Glutamatergic neuron (in vitro differentiated cells): ENCODE measurements at regions not wholly inside any gene's neighbourhood (a gene's known extent, or its start where the extent isn't known, plus 50 kb on each side); places are given as distances from the start of the nearest gene placed in this dataset.

ENCODE experiments used
- DNase-seq: peaks from one replicate; pipeline ENCODE4 v3.0.0; 2022
- H3K27ac Mint-ChIP-seq: one replicate; pipeline ENCODE4 v1.8.0; 2020; ENCODE audit warnings: mild to moderate bottlenecking, mixed read lengths, inconsistent platforms; ENCODE audit not compliant: unreplicated experiment
- H3K27me3 Mint-ChIP-seq: one replicate; pipeline ENCODE4 v1.8.0; 2020; ENCODE audit warnings: mild to moderate bottlenecking, moderate library complexity, mixed read lengths, inconsistent platforms; ENCODE audit not compliant: unreplicated experiment
- H3K36me3 Mint-ChIP-seq: one replicate; pipeline ENCODE4 v1.8.0; 2020; ENCODE audit warnings: mild to moderate bottlenecking, mixed read lengths, inconsistent platforms; ENCODE audit not compliant: unreplicated experiment
- H3K4me1 Mint-ChIP-seq: one replicate; pipeline ENCODE4 v1.8.0; 2020; ENCODE audit warnings: mild to moderate bottlenecking, low read depth, mixed read lengths, inconsistent platforms; ENCODE audit not compliant: unreplicated experiment
- H3K4me3 Mint-ChIP-seq: one replicate; pipeline ENCODE4 v1.8.0; 2020; ENCODE audit warnings: mild to moderate bottlenecking, mixed read lengths, inconsistent platforms; ENCODE audit not compliant: unreplicated experiment
- H3K9me3 Mint-ChIP-seq: one replicate; pipeline ENCODE4 v1.8.0; 2020; ENCODE audit warnings: mild to moderate bottlenecking, moderate library complexity, mixed read lengths, inconsistent platforms; ENCODE audit not compliant: unreplicated experiment
- TF ChIP-seq, protein P1 (sequence below): fragments of 200-600 bp; sonication (generic); IDR thresholded peaks from one replicate; pipeline ENCODE4 v1.5.0; 2021; ENCODE audit not compliant: partially characterized antibody, unreplicated experiment

DNA sequence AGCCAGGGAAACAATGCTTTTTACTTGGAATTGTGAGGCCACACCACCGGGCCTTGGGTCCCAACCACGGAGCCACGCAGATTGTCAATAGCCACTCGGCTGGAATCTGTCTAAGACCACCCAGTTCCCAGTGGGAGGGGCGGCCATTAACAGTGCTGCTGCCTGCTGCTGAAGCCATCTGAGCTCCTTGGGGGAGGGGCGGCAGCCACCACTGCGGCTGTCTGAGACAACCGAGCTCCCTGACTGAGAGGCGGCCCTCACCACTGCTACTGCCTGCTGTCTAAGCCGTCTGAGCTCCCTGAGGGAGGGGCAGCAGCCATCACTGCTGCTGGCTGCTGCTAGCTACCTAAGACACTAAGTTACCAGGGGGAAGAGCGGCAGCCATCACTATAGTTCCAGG, 64.3 kb downstream of the DMRTA2 start:
- peak; percentile 86 for DNase-seq
- Mint-ChIP-seq H3K27me3 (peaks cover 3% of the 10 kb centered on the region), H3K27ac (peak overlapping the region; percentile 82)

DNA sequence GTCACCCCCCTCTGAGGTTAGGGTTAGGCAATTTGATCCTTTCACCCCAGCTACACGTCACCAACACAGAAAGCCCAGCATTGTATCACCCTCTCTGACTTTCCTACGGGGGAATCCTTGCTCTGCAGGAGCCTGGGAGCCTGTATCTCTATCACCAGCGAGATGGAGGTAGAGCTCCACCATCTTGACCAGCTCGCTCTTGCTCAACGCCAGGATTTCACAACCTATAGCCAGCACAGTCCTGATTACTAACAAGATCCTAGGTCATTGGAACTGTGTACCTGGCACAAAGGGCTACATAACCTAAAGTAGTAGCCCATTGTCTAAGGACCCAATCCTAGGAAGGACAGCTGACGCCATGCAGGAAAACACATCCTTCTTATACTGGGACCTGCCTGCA, 66.1 kb downstream of the DMRTA2 start:
- TF ChIP-seq, protein P1, sequence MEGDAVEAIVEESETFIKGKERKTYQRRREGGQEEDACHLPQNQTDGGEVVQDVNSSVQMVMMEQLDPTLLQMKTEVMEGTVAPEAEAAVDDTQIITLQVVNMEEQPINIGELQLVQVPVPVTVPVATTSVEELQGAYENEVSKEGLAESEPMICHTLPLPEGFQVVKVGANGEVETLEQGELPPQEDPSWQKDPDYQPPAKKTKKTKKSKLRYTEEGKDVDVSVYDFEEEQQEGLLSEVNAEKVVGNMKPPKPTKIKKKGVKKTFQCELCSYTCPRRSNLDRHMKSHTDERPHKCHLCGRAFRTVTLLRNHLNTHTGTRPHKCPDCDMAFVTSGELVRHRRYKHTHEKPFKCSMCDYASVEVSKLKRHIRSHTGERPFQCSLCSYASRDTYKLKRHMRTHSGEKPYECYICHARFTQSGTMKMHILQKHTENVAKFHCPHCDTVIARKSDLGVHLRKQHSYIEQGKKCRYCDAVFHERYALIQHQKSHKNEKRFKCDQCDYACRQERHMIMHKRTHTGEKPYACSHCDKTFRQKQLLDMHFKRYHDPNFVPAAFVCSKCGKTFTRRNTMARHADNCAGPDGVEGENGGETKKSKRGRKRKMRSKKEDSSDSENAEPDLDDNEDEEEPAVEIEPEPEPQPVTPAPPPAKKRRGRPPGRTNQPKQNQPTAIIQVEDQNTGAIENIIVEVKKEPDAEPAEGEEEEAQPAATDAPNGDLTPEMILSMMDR, result no peak
- H3K4me1 Mint-ChIP-seq, result peaks cover 9% of the 10 kb centered on the region
- peaks cover 29% of the 10 kb centered on the region for H3K36me3 Mint-ChIP-seq
- H3K9me3 Mint-ChIP-seq, result peaks cover 12% of the 10 kb centered on the region
- no peak for DNase-seq
- peaks cover 3% of the 10 kb centered on the region for H3K27me3 Mint-ChIP-seq
- no peak overlapping the region for H3K27ac Mint-ChIP-seq
- H3K4me3 Mint-ChIP-seq, result no peak overlapping the region

More for the DNA sequence above, 64.3 kb downstream of the DMRTA2 start:
- Mint-ChIP-seq H3K4me1 (peaks cover 9% of the 10 kb centered on the region), H3K4me3 (no peak overlapping the region), H3K36me3 (peaks cover 30% of the 10 kb centered on the region), H3K9me3 (peaks cover 11% of the 10 kb centered on the region)
- TF ChIP-seq, protein P1, result no peak

DNA sequence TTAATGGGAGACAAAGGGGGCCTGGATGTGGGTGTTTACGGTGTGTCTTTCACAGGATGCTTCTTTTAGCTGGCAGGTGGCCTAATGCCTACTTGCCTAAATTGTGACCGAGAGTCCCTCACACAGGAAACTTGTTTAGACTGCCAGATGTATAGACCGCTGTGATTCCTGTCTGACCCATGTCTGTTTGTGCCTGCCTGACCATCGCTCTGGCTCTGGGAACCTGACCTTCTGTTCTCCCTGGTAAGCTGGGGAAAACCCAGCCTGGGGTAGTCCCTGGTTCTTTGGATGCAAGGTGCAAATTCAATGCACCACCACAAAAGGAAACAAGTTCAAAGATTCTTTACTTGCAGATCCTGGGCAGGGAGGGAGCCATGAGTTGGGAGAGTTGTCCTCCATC, 68.4 kb downstream of the DMRTA2 start:
- DNase-seq, result no peak
- peaks cover 12% of the 10 kb centered on the region for H3K9me3 Mint-ChIP-seq
- peaks cover 2% of the 10 kb centered on the region for H3K27me3 Mint-ChIP-seq
- H3K27ac Mint-ChIP-seq, result no peak overlapping the region
- H3K4me1 Mint-ChIP-seq, result peaks cover 10% of the 10 kb centered on the region
- no peak overlapping the region for H3K4me3 Mint-ChIP-seq
- peaks cover 14% of the 10 kb centered on the region for H3K36me3 Mint-ChIP-seq
- TF ChIP-seq, protein P1, result no peak

DNA sequence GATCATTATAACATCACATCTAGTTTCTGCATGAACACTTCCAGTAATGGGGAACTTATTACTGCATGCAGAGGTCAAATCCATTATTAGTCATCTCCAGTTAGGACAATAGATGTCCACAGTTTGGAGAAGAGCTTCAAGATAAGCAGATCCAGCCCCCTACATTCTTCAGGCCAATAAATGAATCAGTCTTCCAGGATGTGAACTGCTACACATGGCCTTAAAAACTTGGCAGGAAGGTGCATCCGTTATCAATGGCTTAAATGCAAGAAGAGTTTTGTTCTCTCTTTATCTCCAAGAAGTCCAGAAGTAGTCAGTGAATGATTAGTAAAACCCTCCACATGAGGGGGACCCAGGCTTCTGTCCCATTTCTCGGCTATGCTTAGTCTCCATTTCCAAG, 70.8 kb downstream of the DMRTA2 start:
- peaks cover 10% of the 10 kb centered on the region for H3K36me3 Mint-ChIP-seq

DNA sequence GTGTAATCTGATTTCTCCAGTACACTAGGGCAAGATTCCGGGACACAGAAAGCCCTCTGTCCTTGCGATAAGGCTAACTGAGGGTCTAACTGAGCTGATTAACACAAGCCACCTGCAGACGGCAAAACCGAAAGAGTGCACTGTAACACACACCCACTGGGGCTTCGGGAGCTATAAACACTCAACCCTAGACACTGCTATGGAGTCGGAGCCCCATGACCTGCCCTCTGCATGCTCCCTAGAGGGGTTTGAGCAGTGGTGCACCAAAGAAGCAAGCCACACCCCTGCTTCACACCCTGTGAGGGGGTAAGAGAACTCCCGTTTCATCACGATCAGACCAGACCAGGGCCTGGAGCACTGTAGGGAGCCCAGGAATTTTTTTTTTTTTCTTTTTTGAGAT, 72.4 kb downstream of the DMRTA2 start:
- no peak overlapping the region for H3K4me3 Mint-ChIP-seq
- peaks cover 8% of the 10 kb centered on the region for H3K4me1 Mint-ChIP-seq
- no peak for DNase-seq
- peaks cover 4% of the 10 kb centered on the region for H3K9me3 Mint-ChIP-seq
- H3K27ac Mint-ChIP-seq, result no peak overlapping the region
- H3K36me3 Mint-ChIP-seq, result peaks cover 10% of the 10 kb centered on the region
- peaks cover 8% of the 10 kb centered on the region for H3K27me3 Mint-ChIP-seq
- TF ChIP-seq, protein P1, result no peak

More for the DNA sequence above, 70.8 kb downstream of the DMRTA2 start:
- no peak overlapping the region for H3K27ac Mint-ChIP-seq
- peaks cover 8% of the 10 kb centered on the region for H3K27me3 Mint-ChIP-seq
- DNase-seq, result no peak
- TF ChIP-seq, protein P1, result no peak
- H3K4me3 Mint-ChIP-seq, result no peak overlapping the region
- peaks cover 8% of the 10 kb centered on the region for H3K4me1 Mint-ChIP-seq
- H3K9me3 Mint-ChIP-seq, result peaks cover 4% of the 10 kb centered on the region
